ENCODE measurements at regions not wholly inside any gene's neighbourhood (a gene's known extent, or its start where the extent isn't known, plus 50 kb on each side); places are given as distances from the start of the nearest gene placed in this dataset.

- Mint-ChIP-seq H3K27ac (ENCODE audit: unreplicated experiment) (no peak overlapping the region), H3K4me3 (ENCODE audit: unreplicated experiment) (no peak overlapping the region), H3K9me3 (ENCODE audit: low read depth) (peaks cover 16% of the 10 kb centered on the region), H3K27me3 (ENCODE audit: low read depth) (no peaks in the 10 kb centered on the region), H3K36me3 (ENCODE audit: low read depth) (no peaks in the 10 kb centered on the region), H3K4me1 (ENCODE audit: low read depth) (no peaks in the 10 kb centered on the region)
- no peak for DNase-seq (ENCODE audit: low spot score)
- TF ChIP-seq, protein P1, sequence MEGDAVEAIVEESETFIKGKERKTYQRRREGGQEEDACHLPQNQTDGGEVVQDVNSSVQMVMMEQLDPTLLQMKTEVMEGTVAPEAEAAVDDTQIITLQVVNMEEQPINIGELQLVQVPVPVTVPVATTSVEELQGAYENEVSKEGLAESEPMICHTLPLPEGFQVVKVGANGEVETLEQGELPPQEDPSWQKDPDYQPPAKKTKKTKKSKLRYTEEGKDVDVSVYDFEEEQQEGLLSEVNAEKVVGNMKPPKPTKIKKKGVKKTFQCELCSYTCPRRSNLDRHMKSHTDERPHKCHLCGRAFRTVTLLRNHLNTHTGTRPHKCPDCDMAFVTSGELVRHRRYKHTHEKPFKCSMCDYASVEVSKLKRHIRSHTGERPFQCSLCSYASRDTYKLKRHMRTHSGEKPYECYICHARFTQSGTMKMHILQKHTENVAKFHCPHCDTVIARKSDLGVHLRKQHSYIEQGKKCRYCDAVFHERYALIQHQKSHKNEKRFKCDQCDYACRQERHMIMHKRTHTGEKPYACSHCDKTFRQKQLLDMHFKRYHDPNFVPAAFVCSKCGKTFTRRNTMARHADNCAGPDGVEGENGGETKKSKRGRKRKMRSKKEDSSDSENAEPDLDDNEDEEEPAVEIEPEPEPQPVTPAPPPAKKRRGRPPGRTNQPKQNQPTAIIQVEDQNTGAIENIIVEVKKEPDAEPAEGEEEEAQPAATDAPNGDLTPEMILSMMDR (IDR thresholded peaks at IDR 0.05) = no peak
Measured at GRCh38 chr5:152188251-152188650, 216.8 kb downstream of the NMUR2 start.

DNA sequence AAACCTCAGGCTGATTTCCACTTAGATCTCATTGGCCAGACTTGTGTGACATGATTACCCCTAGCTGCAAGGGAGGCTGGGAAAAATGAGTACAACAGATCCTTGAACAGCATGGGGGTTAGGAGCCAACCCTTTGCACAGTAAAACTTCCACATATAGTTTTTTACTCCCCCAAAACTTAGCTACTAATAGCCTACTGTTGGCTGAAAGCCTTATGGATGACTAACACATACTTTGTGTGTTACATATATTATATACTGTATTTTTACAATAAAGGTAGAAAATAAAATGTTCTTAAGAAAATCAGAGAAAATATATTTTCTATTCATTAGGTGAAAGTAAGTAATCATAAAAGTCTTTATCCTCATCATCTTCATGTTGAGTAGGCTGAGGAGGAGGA is 217.4 kb downstream of the NMUR2 start:
- DNase-seq (ENCODE audit: low spot score) = no peak
- TF ChIP-seq, protein P1 (IDR thresholded peaks at IDR 0.05) = no peak
- Mint-ChIP-seq H3K27ac (ENCODE audit: unreplicated experiment) (no peak overlapping the region), H3K36me3 (ENCODE audit: low read depth) (no peaks in the 10 kb centered on the region), H3K4me1 (ENCODE audit: low read depth) (no peaks in the 10 kb centered on the region), H3K27me3 (ENCODE audit: low read depth) (no peaks in the 10 kb centered on the region), H3K4me3 (ENCODE audit: unreplicated experiment) (no peak overlapping the region), H3K9me3 (ENCODE audit: low read depth) (peaks cover 11% of the 10 kb centered on the region)

GRCh38 chr5:152185547-152186245 is 219.4 kb downstream of the NMUR2 start:
- Mint-ChIP-seq H3K36me3 (ENCODE audit: low read depth) (no peaks in the 10 kb centered on the region), H3K27me3 (ENCODE audit: low read depth) (no peaks in the 10 kb centered on the region), H3K27ac (ENCODE audit: unreplicated experiment) (no peak overlapping the region), H3K9me3 (ENCODE audit: low read depth) (peaks cover 8% of the 10 kb centered on the region), H3K4me3 (ENCODE audit: unreplicated experiment) (no peak overlapping the region), H3K4me1 (ENCODE audit: low read depth) (no peaks in the 10 kb centered on the region)
- TF ChIP-seq, protein P1 (IDR thresholded peaks at IDR 0.05) = no peak
- DNase-seq (ENCODE audit: low spot score) = no peak

- Mint-ChIP-seq H3K27ac (ENCODE audit: unreplicated experiment) (no peak overlapping the region), H3K27me3 (ENCODE audit: low read depth) (no peaks in the 10 kb centered on the region), H3K4me3 (ENCODE audit: unreplicated experiment) (no peak overlapping the region), H3K36me3 (ENCODE audit: low read depth) (no peaks in the 10 kb centered on the region), H3K4me1 (ENCODE audit: low read depth) (no peaks in the 10 kb centered on the region), H3K9me3 (ENCODE audit: low read depth) (peaks cover 8% of the 10 kb centered on the region)
- TF ChIP-seq, protein P1 (IDR thresholded peaks at IDR 0.05) = no peak
- no peak for DNase-seq (ENCODE audit: low spot score)
Measured at GRCh38 chr5:152184266-152184665, 220.8 kb downstream of the NMUR2 start.

DNA sequence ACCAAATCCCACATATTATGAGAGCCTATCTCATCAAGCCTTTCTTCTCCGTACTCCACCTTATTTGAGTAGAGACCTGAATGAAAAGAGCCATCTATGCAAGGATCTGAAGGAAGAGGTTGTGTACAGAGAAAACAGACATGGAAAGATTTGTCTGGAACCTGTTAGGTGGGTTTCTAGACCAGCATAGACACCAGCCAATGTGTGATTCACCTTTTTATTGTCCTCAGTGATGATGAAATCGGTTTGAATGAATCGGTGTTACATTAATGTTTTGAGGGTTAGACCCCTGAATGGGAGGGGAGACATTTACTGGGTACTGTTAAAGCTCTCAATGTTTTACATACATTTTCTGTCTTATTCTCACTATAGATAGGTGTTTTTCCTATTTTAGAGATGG is 223.6 kb downstream of the NMUR2 start:
- no peak overlapping the region for H3K4me3 Mint-ChIP-seq (ENCODE audit: unreplicated experiment)
- H3K36me3 Mint-ChIP-seq (ENCODE audit: low read depth) = no peaks in the 10 kb centered on the region
- H3K4me1 Mint-ChIP-seq (ENCODE audit: low read depth) = peaks cover 11% of the 10 kb centered on the region
- TF ChIP-seq, protein P1 (IDR thresholded peaks at IDR 0.05) = no peak
- H3K27me3 Mint-ChIP-seq (ENCODE audit: low read depth) = no peaks in the 10 kb centered on the region
- no peak overlapping the region for H3K27ac Mint-ChIP-seq (ENCODE audit: unreplicated experiment)
- no peak for DNase-seq (ENCODE audit: low spot score)
- H3K9me3 Mint-ChIP-seq (ENCODE audit: low read depth) = peaks cover 3% of the 10 kb centered on the region

All from chondrocyte (in vitro differentiated cells).